ENCODE measurements at regions not wholly inside any gene's neighbourhood (a gene's known extent, or its start where the extent isn't known, plus 50 kb on each side); places are given as distances from the start of the nearest gene placed in this dataset.

DNA sequence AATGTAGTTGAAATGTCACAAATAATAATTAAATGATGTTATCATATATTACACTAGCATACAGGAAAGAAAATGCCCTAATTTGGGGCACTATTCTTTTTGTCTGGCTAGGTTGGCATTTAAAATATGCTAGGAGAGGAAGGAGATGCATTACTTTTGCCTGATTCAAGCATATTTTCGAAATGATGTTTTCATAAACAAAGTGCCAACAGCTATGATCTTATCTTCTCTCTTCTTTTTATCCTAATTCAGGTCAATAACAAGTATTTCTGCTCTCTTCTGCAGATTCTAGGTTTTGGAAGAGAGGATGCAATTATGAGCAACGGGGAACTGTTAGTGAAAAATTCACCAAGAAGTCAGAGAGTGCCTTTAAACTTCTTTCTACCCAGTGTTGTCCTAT lies 55.8 kb upstream of the NR2F2 start:
- DNase-seq (ENCODE audit: low spot score) = no peak
- in situ Hi-C loops (cut with MboI; ENCODE audit: low sequenced_read_pairs, unreplicated experiment) = no loop called here
- TF ChIP-seq CTCF (IDR thresholded peaks at IDR 0.05; ENCODE audit: borderline replicate concordance, control extremely low read depth, extremely low read depth, insufficient read depth, missing control alignments) = no peak

GRCh38 chr15:96276438-96277210 lies 53.9 kb upstream of the NR2F2 start:
- no peak for TF ChIP-seq CTCF (IDR thresholded peaks at IDR 0.05; ENCODE audit: borderline replicate concordance, control extremely low read depth, extremely low read depth, insufficient read depth, missing control alignments)
- no peak for DNase-seq (ENCODE audit: low spot score)

More at GRCh38 chr15:96276438-96277210, 53.9 kb upstream of the NR2F2 start:
- in situ Hi-C loops (cut with MboI; ENCODE audit: low sequenced_read_pairs, unreplicated experiment) = no loop called here
